SK-N-MC (cell line): ENCODE measurements at regions not wholly inside any gene's neighbourhood (a gene's known extent, or its start where the extent isn't known, plus 50 kb on each side); places are given as distances from the start of the nearest gene placed in this dataset.

Experiments used
- EZH2 ChIP-seq: fragments of 200-600 bp; sonication (generic); IDR thresholded peaks from one replicate; pipeline ENCODE4 v1.6.1; 2017; ENCODE audit warnings: antibody characterized with exemption
- POLR2AphosphoS5 ChIP-seq: IDR thresholded peaks from 2 replicates; pipeline ENCODE4 v1.6.1; 2012; ENCODE audit warnings: mild to moderate bottlenecking, low read depth, low read length, borderline replicate concordance

DNA sequence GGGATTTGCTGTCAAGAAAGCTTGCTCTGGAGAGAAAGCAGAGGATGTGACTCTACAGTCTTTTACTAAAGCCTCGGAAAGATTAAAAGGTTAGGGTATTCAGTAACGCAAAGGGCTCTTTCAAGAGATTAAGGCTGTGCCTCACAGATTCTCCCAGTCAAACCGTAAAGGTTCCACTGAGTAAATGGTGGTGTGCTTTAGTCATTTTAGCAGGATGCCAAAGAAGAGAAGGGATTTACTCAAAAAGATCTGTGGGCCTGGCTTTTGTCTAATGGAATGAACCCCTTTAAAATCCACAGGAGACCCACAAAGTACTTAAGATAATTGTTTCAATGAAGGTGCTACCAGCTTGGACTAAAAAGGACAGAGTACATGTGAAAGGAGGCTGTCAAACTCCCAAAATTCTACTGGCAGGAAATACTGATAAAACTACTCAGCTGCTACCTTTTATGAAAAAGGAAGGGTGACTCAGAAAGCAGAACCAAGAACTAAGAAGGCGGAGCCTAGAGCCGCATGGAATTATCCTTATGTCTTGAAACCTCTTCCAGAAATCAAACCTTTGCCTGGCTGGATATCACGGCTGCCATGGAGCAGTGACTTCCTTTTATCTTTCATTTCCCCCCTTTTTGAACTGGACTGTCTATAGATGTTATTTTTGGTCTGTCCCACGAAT is 670.2 kb upstream of the ZEB2 start:
- TF ChIP-seq EZH2 (no peak), POLR2AphosphoS5 (no peak)
